ENCODE measurements at regions not wholly inside any gene's neighbourhood (a gene's known extent, or its start where the extent isn't known, plus 50 kb on each side); places are given as distances from the start of the nearest gene placed in this dataset.

GRCh38 chrX:45846328-45846727 lies 645.7 kb upstream of the DIPK2B start:
- TF ChIP-seq AFF4 (CRISPR knock-in tag; IDR thresholded peaks at IDR 0.05) (no peak), ZZZ3 (CRISPR knock-in tag; IDR thresholded peaks at IDR 0.05; ENCODE audit: borderline replicate concordance) (no peak), ZNF431 (CRISPR knock-in tag; IDR thresholded peaks at IDR 0.05; ENCODE audit: borderline replicate concordance, low read depth) (no peak)
